Neutrophil (primary cell): ENCODE measurements at regions not wholly inside any gene's neighbourhood (a gene's known extent, or its start where the extent isn't known, plus 50 kb on each side); places are given as distances from the start of the nearest gene placed in this dataset.

Experiments
- H3K27ac ChIP-seq: fragments of 200-600 bp; sonication (generic); 2 replicates; pipeline ENCODE4 v1.5.1; 2016; ENCODE audit warnings: mild to moderate bottlenecking, moderate library complexity
- H3K27me3 ChIP-seq: fragments of 200-600 bp; sonication (generic); 2 replicates; pipeline ENCODE4 v1.6.0; 2016; ENCODE audit warnings: mild to moderate bottlenecking
- H3K36me3 ChIP-seq: fragments of 200-600 bp; sonication (generic); 2 replicates; pipeline ENCODE4 v1.5.1; 2017
- H3K4me1 ChIP-seq, 2 experiments: fragments of 200-600 bp in 1 of 2; sonication (generic) in 1 of 2; 1 replicate in 1 of 2; 2 replicates in 1 of 2; pipeline versions ENCODE4 v1.5.1 to v1.6.1; 2013 to 2016; ENCODE audit warnings: low read depth in 1 of 2, low read length in 1 of 2, mild to moderate bottlenecking in 1 of 2, moderate library complexity in 1 of 2; ENCODE audit not compliant: control insufficient read depth in 1 of 2, insufficient read depth in 1 of 2
- H3K4me3 ChIP-seq, 2 experiments: fragments of 200-600 bp in 1 of 2; sonication (generic) in 1 of 2; 1 replicate in 1 of 2; 2 replicates in 1 of 2; pipeline ENCODE4 v1.5.1; 2013 to 2016; ENCODE audit warnings: low read depth in 1 of 2, low read length in 1 of 2, mild to moderate bottlenecking in 1 of 2, moderate library complexity in 1 of 2
- H3K9me3 ChIP-seq: fragments of 200-600 bp; sonication (generic); 2 replicates; pipeline ENCODE4 v1.5.1; 2016
- TF ChIP-seq, protein P1 (sequence below): fragments of 200-600 bp; sonication (generic); IDR thresholded peaks from 2 replicates; pipeline ENCODE4 v1.5.1; 2016; ENCODE audit warnings: antibody characterized with exemption

- Histone ChIP-seq H3K36me3 (no peaks in the 10 kb centered on the region), H3K27me3 (no peaks in the 10 kb centered on the region), H3K27ac (no peak overlapping the region), H3K9me3 (no peaks in the 10 kb centered on the region), H3K4me1 (no peaks in the 10 kb centered on the region), H3K4me3 (no peak overlapping the region)
- TF ChIP-seq, protein P1, sequence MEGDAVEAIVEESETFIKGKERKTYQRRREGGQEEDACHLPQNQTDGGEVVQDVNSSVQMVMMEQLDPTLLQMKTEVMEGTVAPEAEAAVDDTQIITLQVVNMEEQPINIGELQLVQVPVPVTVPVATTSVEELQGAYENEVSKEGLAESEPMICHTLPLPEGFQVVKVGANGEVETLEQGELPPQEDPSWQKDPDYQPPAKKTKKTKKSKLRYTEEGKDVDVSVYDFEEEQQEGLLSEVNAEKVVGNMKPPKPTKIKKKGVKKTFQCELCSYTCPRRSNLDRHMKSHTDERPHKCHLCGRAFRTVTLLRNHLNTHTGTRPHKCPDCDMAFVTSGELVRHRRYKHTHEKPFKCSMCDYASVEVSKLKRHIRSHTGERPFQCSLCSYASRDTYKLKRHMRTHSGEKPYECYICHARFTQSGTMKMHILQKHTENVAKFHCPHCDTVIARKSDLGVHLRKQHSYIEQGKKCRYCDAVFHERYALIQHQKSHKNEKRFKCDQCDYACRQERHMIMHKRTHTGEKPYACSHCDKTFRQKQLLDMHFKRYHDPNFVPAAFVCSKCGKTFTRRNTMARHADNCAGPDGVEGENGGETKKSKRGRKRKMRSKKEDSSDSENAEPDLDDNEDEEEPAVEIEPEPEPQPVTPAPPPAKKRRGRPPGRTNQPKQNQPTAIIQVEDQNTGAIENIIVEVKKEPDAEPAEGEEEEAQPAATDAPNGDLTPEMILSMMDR: no peak
Observed at GRCh38 chr9:23123048-23123632, 676.5 kb downstream of the DMRTA1 start.

GRCh38 chr9:23145467-23145866, 680.6 kb downstream of the ELAVL2 start:
- no peak overlapping the region for H3K27ac ChIP-seq
- no peaks in the 10 kb centered on the region for H3K4me1 ChIP-seq
- H3K4me3 ChIP-seq: no peak overlapping the region
- TF ChIP-seq, protein P1: no peak
- H3K36me3 ChIP-seq: no peaks in the 10 kb centered on the region
- H3K9me3 ChIP-seq: no peaks in the 10 kb centered on the region
- H3K27me3 ChIP-seq: no peaks in the 10 kb centered on the region

GRCh38 chr9:23153058-23153457, 673.0 kb downstream of the ELAVL2 start:
- Histone ChIP-seq H3K9me3 (no peaks in the 10 kb centered on the region), H3K4me3 (no peak overlapping the region), H3K36me3 (no peaks in the 10 kb centered on the region), H3K27me3 (no peaks in the 10 kb centered on the region), H3K4me1 (no peaks in the 10 kb centered on the region), H3K27ac (no peak overlapping the region)
- TF ChIP-seq, protein P1: no peak

DNA sequence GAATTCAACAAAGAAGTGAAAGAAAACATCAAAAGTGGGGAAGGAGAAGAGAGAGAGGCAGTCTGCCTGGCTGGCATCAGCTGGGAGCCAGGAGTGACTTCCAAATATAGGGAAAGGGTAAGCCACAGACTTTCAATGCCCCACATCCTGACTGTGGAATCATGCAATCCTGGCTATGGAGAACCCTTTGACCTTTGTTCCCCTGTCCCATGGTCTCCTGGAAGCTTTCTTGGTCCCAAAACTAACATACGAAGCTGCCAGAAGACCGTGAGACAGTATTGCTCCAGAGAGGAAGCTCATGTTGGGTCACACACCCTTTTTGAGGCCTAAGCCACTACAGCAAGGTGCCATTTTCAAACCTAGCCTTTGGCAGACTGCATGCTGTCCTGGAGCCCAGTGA, 665.5 kb downstream of the ELAVL2 start:
- Histone ChIP-seq H3K4me1 (no peaks in the 10 kb centered on the region), H3K36me3 (no peaks in the 10 kb centered on the region), H3K9me3 (no peaks in the 10 kb centered on the region), H3K27me3 (no peaks in the 10 kb centered on the region), H3K27ac (no peak overlapping the region), H3K4me3 (no peak overlapping the region)
- TF ChIP-seq, protein P1: no peak

- TF ChIP-seq, protein P1: no peak
- no peaks in the 10 kb centered on the region for H3K4me1 ChIP-seq
- no peaks in the 10 kb centered on the region for H3K9me3 ChIP-seq
- H3K27ac ChIP-seq: no peak overlapping the region
- no peaks in the 10 kb centered on the region for H3K36me3 ChIP-seq
- H3K4me3 ChIP-seq: no peak overlapping the region
- H3K27me3 ChIP-seq: no peaks in the 10 kb centered on the region
Observed at GRCh38 chr9:23160952-23161469, 665.0 kb downstream of the ELAVL2 start.
